PC-9 (cell line): ENCODE measurements at regions not wholly inside any gene's neighbourhood (a gene's known extent, or its start where the extent isn't known, plus 50 kb on each side); places are given as distances from the start of the nearest gene placed in this dataset.
"Not testable (repeated sequence)": the region's sequence is repeated elsewhere in the genome, so short reads cannot be mapped to it uniquely, and the experiment has no call there.

Experiments
- BruUV-seq: library from RNA; stranded (reverse); fragments of 400-500 nt; replicated peaks from 2 replicates; lab custom pipeline; 2021; lab: Mats Ljungman, UMichigan
- CTCF ChIA-PET: fragments of 300-600 bp; sonication (Branson Sonifier 250); formaldehyde crosslinking; loops from one replicate; lab custom pipeline; 2022; ENCODE audit warnings: antibody characterized with exemption; lab: Charles Lee
- POLR2A ChIA-PET: fragments of 300-600 bp; sonication (Branson Sonifier 250); formaldehyde crosslinking; loops from one replicate; lab custom pipeline; 2022; ENCODE audit warnings: antibody characterized with exemption; ENCODE audit not compliant: unreplicated experiment; lab: Charles Lee
- DNase-seq, 2 experiments: peaks; one replicate each; pipeline versions ENCODE4 v3.0.0 to v3.0.0-alpha.2; 2015 to 2022; ENCODE audit warnings: mixed read lengths in 1 of 2
- H2AFZ ChIP-seq: fragments of 200-600 bp; sonication (generic); 2 replicates; pipeline ENCODE4 v1.8.1; 2017; ENCODE audit warnings: antibody characterized with exemption
- H3F3A ChIP-seq: fragments of 200-600 bp; sonication (generic); 2 replicates; pipeline ENCODE4 v1.8.1; 2017; ENCODE audit warnings: antibody characterized with exemption, mild to moderate bottlenecking, low read depth; ENCODE audit not compliant: insufficient read depth
- H3K27ac ChIP-seq: fragments of 200-600 bp; sonication (generic); 2 replicates; pipeline ENCODE4 v1.6.1; 2016; ENCODE audit warnings: mixed run types
- H3K27me3 ChIP-seq: fragments of 200-600 bp; sonication (generic); 2 replicates; pipeline ENCODE4 v1.6.1; 2016; ENCODE audit warnings: low read depth, mixed run types; ENCODE audit not compliant: insufficient read depth
- H3K36me3 ChIP-seq: fragments of 200-600 bp; sonication (generic); 2 replicates; pipeline ENCODE4 v1.6.1; 2016; ENCODE audit warnings: low read depth, mixed run types
- H3K4me1 ChIP-seq: fragments of 200-600 bp; sonication (generic); replicated peaks from 2 replicates; pipeline ENCODE4 v1.6.1; 2016; ENCODE audit warnings: mixed run types; ENCODE audit not compliant: insufficient read depth
- H3K4me2 ChIP-seq: fragments of 200-600 bp; sonication (generic); 2 replicates; pipeline ENCODE4 v1.6.1; 2017; ENCODE audit warnings: mixed run types
- H3K4me3 ChIP-seq: fragments of 200-600 bp; sonication (generic); 2 replicates; pipeline ENCODE4 v1.6.1; 2016; ENCODE audit warnings: mixed run types
- H3K79me2 ChIP-seq: fragments of 200-600 bp; sonication (generic); 2 replicates; pipeline ENCODE4 v1.6.1; 2017; ENCODE audit warnings: low read depth, mixed run types
- H3K9me2 ChIP-seq: fragments of 200-600 bp; sonication (generic); 2 replicates; pipeline ENCODE4 v1.8.1; 2017; ENCODE audit warnings: mild to moderate bottlenecking; ENCODE audit not compliant: insufficient read depth
- H3K9me3 ChIP-seq: fragments of 200-600 bp; sonication (generic); 2 replicates; pipeline ENCODE4 v1.8.1; 2016; ENCODE audit warnings: low read depth; ENCODE audit not compliant: insufficient read depth
- H4K20me1 ChIP-seq: fragments of 200-600 bp; sonication (generic); 2 replicates; pipeline ENCODE4 v1.8.1; 2017; ENCODE audit not compliant: insufficient read depth
- CTCF ChIP-seq: fragments of 200-600 bp; sonication (generic); conservative IDR thresholded peaks from 2 replicates; pipeline ENCODE4 v1.6.1; 2017; ENCODE audit warnings: mixed run types, antibody characterized with exemption, mild to moderate bottlenecking, moderate library complexity
- EZH2 ChIP-seq: fragments of 200-600 bp; sonication (generic); IDR thresholded peaks from 2 replicates; pipeline ENCODE4 v1.8.0; 2017; ENCODE audit warnings: antibody characterized with exemption, low read depth
- intact Hi-C: fragments of 100-400 bp; cut with micrococcal nuclease; formaldehyde crosslinking; loops from one replicate; pipeline ENCODE4 v1.10.0; 2022; ENCODE audit not compliant: unreplicated experiment

GRCh38 chr4:115501656-115502055 lies 388.2 kb upstream of the NDST4 start:
- Histone ChIP-seq H3K27me3 (no peaks in the 10 kb centered on the region), H3K4me1 (no peaks in the 10 kb centered on the region), H3F3A (no peaks in the 10 kb centered on the region), H3K27ac (no peak overlapping the region), H3K36me3 (no peaks in the 10 kb centered on the region), H3K9me2 (no peaks in the 10 kb centered on the region), H3K79me2 (no peaks in the 10 kb centered on the region), H3K9me3 (no peaks in the 10 kb centered on the region), H4K20me1 (no peaks in the 10 kb centered on the region), H3K4me2 (no peak overlapping the region), H2AFZ (no peak overlapping the region), H3K4me3 (no peak overlapping the region)
- intact Hi-C loops: no loop called here
- POLR2A ChIA-PET: no interaction called here
- no peak for DNase-seq
- CTCF ChIA-PET: no interaction called here
- no TSS peak for BruUV-seq
- TF ChIP-seq EZH2 (no peak), CTCF (no peak)

GRCh38 chr4:115493770-115494169 lies 380.4 kb upstream of the NDST4 start:
- H2AFZ ChIP-seq, BruUV-seq, DNase-seq, H3F3A ChIP-seq, H3K27ac ChIP-seq, CTCF ChIA-PET, H3K36me3 ChIP-seq, H3K79me2 ChIP-seq, H3K9me2 ChIP-seq, intact Hi-C loops, H3K27me3 ChIP-seq, H3K4me3 ChIP-seq, H3K4me2 ChIP-seq, H4K20me1 ChIP-seq, H3K4me1 ChIP-seq, POLR2A ChIA-PET, H3K9me3 ChIP-seq: not testable (repeated sequence)

GRCh38 chr4:115491686-115492085 lies 378.3 kb upstream of the NDST4 start:
- Histone ChIP-seq H3K4me2 (no peak overlapping the region), H3K9me3 (no peaks in the 10 kb centered on the region), H3K9me2 (no peaks in the 10 kb centered on the region), H3K36me3 (no peaks in the 10 kb centered on the region), H3K79me2 (no peaks in the 10 kb centered on the region), H3K27me3 (no peaks in the 10 kb centered on the region), H3F3A (no peaks in the 10 kb centered on the region), H3K4me3 (no peak overlapping the region), H3K4me1 (no peaks in the 10 kb centered on the region), H3K27ac (no peak overlapping the region), H4K20me1 (no peaks in the 10 kb centered on the region), H2AFZ (no peak overlapping the region)
- intact Hi-C loops: no loop called here
- no peak for DNase-seq
- POLR2A ChIA-PET: no interaction called here
- no TSS peak for BruUV-seq
- CTCF ChIA-PET: no interaction called here
- TF ChIP-seq CTCF (no peak), EZH2 (no peak)

GRCh38 chr4:115489279-115489678 lies 375.9 kb upstream of the NDST4 start:
- intact Hi-C loops: no loop called here
- Histone ChIP-seq H3K79me2 (no peaks in the 10 kb centered on the region), H3K4me3 (no peak overlapping the region), H3K27ac (no peak overlapping the region), H3K4me1 (no peaks in the 10 kb centered on the region), H2AFZ (no peak overlapping the region), H3K36me3 (no peaks in the 10 kb centered on the region), H3K9me2 (no peaks in the 10 kb centered on the region), H3K9me3 (no peaks in the 10 kb centered on the region), H4K20me1 (no peaks in the 10 kb centered on the region), H3K4me2 (no peak overlapping the region), H3K27me3 (no peaks in the 10 kb centered on the region), H3F3A (no peaks in the 10 kb centered on the region)
- no TSS peak for BruUV-seq
- POLR2A ChIA-PET: no interaction called here
- no peak for DNase-seq
- CTCF ChIA-PET: no interaction called here
- TF ChIP-seq CTCF: no peak
